ENCODE measurements at regions not wholly inside any gene's neighbourhood (a gene's known extent, or its start where the extent isn't known, plus 50 kb on each side); places are given as distances from the start of the nearest gene placed in this dataset.

DNA sequence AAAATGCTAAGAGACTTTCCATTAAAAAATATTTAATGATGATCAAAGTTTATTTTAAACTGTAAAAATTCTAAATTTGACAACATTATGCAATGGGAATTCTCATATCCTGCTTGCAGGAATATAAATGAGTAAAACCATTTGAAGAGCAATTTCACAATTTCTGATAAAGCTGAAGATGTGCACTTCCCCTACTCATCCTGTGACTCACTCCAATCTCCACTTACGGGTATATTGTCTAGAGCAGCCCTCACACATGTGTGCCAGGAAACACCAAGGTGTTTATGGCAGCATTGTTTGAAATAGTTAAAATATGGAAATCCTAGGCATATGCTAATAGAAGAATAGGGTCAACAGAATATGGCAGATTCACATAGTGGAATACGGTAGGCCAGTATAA lies 158.4 kb downstream of the PDHA2 start:
- no peak for DNase-seq

DNA sequence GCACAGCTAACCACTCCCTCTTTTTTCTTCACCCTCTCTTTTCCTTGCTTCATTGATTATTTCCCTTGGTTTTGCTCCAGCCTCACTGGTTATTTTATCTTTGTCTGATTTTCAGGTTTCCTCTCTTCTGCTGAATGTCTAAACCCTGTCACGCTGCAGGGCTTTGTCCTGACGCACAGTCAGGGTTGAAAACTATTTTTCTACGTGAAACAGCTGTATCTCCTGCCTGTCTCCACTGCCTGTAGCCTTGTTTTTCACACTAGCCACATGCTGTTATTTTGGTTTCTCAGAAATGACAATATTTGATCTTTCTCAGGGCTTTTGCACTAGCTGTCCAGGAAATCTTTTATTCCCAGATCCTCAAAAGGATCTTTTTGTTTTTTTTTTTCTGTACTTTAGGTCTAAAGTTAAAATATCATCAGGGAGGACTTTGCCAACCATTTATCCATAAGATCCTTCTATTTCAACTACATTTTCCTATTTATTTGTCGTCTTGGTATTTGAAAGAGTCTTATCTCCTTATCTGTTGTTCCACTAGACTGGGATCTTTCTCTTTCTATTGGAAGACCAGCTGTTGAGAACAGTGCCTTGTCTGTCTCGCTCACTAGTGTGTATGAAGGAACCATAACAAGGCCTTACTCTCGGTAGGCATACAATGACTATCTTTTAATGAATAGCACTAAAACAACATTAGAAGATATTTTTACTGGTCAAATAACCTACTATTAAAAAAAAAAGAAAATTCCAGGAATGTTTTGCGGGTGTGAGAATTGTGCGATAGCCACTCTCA lies 164.3 kb downstream of the PDHA2 start:
- no peak for DNase-seq

DNA sequence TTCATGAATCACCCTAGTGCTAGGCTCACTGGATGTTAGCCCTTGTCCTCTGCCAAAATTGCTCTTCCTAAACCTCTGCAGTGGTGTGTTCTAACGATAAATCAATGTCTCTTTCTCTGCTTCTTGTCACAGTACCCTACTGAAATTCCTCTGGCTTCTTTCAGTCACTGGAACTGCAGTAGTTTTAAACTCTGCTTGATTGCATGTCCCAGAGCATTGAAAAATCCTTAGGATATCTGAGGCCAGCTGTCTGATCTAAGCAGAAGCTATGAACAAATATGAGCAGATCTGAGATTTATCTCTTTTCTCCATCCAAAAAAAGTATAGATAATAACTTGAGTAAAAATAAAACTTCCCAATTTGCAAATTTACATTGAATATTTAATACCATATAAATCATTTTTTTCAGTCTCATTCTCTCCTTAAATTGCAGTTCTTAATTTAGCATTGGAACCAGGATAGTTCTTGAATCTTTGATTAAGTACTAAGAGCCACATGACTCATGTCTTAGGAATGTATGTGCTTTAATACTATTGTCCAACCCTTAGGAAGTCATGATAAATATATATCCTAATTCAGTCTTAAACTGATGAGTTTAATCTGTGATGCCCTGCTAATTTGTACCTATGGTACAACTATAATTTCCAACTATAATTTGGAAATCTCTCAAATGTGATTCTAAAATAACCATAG lies 169.7 kb downstream of the PDHA2 start:
- no peak for DNase-seq

DNA sequence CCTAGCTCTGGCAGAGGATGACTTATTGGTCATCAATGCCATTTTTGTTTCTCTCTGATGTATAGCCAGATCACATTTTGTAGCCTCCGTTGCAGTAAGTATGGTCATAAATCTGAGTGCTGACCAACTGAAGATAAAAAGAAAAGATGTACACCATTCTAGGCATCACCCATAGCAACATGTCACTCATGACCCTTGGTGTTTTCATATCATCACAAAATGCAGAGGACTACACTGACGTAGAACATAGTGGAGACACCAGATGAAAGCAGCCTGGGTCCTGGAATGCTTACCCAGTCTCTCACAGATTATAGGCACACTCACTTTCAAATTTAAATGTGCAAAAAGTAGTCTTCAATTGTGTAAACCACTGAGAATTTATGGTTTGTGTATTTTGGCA lies 172.8 kb downstream of the PDHA2 start:
- no peak for DNase-seq

DNA sequence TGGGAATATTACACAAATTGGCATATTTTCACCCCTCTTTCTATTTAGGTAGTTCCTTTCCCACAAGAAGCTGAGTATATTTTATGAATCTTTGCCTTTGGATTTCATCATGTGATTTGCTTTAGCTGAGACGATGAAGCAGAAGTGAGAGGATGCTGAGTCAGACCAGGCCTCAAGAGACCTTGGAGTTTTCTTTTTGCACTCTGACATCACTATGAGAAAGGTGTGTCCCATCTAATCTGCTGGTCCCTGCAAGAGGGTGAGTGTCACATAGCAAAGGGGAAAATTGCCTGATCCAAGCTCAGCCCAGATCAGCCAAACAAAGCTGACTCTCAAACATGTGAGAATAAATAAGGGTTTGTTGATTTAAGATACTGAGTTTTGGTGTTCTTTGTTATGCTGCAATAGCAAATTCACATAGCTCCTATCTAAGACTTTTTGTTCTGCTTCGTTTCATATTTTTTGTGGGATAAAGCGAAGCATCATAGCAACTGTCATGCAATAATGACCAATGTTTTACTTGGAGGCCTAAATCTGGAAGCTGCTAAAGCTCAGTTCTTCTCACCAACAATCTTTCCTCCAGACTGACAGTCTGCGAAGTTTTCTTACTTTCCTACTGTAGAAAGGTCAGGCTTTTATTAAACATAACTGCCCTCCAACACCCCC lies 176.9 kb downstream of the PDHA2 start:
- DNase-seq = no peak

DNA sequence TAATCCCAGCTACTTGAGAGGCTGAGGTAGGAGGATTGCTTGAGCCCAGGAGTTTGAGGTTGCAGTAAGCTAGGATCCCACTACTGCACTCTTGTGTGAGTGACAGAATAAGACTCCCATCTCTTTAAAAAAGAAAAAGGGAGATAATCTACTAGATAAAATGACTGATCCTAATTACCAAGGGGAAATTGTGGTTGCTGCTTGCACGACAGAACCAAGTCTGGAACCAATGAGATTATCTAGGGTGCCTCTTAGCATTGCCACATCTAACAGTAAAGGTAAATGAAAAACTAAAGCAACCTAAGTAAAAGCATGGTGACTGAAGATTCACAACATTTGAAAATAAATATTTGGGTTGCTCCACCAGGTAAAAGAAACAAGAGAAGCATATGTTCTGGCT lies 185.1 kb downstream of the PDHA2 start:
- DNase-seq = no peak

DNA sequence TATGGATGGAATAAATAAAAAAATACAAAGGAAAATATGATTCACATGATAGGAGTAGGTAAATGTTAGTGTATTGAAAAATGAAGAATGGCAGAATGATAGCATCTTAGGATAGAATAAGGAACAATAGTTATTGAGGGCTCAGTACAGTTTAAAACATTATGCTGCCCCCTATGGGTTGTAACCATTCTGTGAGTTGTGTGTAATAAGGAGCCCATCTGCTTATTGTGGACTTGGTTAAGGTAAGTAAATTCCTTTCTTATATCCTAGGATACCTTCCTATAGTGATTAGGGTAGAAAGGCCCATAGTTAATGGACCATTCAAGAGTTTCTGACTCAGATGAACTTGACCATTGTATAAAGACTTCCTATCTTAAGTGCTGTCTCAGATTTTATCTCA lies 195.8 kb downstream of the PDHA2 start:
- DNase-seq = no peak

DNA sequence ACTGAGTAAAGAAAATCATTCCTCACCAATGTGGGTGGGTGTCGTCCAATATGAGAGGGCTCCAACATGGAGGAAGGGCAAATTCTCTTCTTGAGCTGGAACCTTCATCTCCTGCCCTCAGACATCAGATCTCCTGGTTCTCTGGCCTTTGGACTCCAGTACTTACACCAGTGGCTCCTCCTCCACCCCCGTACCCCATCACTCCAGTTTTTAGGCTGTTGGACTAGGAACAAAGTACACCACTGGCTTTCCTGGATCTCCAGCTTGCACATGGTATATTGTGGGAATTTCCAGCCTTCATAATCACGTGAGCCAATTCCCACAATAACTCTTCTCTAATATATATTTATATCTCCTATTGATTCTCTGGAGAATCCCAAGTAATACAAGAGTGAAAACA lies 196.9 kb downstream of the PDHA2 start:
- no peak for DNase-seq

DNA sequence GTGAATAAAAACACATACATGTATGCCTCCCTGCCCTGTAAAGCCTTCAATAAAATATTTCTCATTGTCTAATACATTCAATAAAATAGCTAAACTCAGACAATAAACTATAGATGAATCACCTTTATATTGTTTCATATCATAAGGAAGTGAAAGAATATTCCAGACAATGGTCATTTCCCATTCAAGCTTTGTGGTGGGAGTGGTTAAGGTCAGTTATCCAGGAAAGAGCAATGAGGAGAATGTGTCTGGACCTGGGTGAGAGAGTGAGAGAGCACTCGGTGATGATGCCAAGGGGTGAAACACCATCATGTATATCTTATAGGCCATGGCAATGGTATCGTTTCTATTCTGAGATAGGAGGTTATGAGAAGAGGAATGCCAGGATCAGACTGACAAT lies 197.8 kb downstream of the PDHA2 start:
- no peak for DNase-seq

DNA sequence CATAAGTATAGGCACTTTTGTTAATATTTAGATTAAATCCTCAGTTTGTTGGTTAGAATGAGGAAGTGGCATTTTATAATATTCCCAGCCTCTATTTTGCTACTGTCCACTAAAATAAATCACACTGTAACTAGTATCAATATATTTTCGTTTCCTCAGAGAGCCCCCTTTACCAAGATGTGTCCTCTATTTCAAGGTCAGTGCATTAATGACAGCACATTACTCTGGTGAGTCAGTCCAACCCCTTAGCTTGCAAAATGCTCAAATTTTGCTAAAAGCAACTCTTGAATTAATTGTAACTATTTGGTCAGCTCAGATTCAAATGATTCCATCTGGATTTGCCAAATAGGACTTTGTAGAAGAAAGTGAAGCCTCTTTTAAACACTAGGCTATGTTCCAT lies 199.3 kb downstream of the PDHA2 start:
- no peak for DNase-seq

DNA sequence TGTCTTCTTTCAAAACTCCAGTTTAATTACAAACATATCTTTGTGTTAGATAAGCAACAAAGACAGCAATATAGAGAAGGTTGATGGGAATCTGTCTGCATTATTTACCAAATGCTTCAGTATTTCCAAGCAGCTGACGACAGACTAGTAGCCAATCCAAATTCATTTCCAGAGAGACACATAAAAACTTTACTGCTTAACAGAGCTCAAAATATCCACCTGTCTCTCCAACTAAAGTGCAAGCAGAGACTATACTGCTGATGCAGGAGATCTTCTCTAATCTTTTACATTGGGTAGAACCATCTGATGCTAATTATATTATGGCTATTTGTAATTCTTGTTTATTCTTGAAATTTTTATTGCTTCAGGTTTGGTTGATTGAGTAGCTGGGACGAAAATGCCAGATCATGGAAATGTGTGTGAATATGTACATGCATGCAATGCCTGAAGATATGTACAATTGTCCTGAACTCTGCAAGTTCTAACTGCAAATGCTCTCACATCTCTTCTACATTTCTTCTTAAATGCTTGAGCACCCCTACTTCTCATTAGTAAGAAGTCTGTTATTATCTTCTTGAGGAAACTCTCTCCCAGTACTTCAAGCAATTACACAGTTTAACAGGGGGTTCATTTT lies 200.0 kb downstream of the PDHA2 start:
- DNase-seq = no peak

DNA sequence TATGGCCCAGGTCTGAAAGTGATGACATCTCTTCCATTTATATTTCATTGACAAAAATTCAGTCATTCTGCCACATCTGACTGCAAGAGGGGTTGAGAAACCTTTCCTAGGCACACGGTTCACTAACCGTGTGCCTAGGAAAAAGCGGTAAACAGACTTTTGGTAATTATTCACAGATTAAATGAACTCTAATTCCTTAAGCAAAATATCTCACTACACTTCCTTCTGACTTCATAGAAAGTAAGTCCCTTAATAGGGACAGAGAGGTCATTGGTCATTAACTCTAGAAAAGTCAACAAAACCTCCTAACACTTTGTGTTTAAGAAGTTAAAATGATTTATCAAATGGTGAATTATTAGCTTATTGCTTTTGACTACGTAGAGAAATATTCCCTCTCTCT lies 205.1 kb downstream of the PDHA2 start:
- DNase-seq = no peak

DNA sequence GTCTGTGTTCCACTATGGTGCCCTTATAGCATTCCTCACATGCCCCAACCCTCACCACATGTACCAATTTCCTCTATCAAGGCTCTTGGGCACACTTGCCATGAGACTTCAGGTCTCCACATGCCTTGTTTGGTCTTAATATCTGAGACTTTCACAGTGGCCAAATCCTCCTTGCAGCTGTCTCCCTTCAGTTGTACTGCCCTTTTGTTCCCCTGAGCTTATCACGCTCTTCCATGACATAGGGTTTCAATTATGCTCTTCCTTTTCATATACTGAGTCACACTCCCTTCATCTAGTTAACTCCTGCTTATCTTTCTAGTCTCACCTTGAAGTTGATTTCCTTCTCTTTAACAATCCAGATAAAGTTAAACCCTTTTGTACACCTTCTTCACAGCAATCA lies 212.9 kb downstream of the PDHA2 start:
- DNase-seq = no peak

DNA sequence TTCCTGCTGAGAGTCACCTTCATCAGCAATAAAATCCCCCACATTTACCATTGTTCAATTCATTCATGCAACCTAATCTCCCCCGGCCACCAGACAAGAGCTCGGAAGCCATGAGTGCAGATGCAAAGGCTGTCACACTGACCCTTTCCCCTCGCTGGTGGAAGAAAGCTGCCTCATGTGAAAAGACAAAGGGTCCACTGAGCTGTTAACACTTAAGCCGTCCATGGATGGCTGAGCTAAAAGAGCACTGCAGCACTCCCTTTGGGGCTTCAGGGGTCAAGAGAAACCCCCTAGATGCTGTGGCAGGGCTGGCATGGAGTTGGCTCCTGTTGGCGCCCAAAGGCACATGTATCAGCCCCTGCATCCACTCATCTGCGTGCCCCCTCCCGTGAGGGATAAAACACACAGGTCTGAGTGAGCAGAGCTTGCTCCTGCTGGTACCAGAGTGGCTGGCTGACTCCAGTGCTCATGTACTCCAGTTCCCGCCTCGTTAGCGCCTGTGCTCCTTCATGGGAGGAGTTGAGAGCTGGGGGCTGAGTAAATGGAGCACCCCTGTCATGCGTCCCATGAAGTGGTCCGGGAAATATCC lies 216.5 kb downstream of the PDHA2 start:
- no peak for DNase-seq

DNA sequence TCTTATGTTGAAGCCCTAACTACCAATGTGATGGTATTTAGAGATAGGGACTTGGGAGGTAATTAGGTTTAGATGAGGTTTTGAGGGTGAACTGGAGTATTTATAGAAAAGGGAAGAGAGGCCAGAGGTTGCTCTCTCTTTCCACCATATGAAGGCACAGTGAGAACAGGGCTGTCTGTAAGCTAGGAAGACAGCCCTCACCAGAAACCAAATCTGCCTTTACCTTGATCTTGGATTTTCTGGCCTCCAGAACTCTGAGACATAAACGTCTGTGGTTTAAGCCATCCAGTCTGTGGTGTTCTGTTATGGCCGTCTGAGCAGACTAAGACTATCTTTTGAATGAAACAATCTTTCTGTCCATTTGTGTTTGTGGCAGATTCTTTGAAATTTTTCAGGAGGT lies 223.7 kb downstream of the PDHA2 start:
- no peak for DNase-seq

DNA sequence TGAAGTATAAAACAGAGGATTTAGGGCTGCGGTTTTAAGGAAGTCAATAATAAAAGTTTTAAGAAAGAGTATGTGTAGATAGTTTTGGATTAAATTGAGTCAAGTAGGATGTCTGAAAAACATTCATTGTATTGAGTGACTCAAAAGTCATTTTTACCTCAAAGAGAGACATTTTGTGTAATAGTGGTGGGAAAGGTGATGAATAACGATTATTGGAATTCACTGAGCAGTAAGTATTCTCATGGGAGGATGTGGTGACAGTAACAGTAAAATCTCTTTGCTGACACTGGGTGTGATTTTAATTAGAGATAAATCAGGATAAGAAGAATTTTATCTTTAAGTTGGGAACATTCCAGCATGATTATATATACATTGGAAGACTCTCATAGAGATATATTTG lies 233.6 kb downstream of the PDHA2 start:
- DNase-seq = no peak

DNA sequence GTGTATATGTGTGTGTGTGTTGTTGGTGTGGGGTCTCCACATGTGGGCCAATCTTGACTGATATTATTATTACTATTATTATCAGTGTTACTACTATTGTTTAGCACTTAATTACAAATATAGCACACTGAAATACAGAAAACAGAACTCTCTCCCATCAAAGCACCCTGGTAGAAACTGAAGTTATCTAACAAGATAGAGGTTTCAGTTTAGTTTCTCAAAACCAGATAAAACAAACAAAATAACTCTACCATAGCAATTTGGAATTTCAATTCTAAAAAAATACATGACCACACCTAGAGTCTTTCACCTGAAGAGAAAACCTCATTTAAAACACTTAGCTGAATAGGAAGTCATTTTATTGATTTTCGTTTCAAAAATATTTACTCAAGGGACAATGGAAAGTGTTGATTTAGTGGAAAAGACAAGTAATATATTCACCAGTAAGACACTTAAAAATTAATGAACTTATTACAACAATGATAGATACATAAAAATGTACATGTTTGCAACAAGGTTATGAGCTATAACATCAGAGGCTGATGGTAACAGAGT lies 252.3 kb downstream of the PDHA2 start:
- DNase-seq = no peak

DNA sequence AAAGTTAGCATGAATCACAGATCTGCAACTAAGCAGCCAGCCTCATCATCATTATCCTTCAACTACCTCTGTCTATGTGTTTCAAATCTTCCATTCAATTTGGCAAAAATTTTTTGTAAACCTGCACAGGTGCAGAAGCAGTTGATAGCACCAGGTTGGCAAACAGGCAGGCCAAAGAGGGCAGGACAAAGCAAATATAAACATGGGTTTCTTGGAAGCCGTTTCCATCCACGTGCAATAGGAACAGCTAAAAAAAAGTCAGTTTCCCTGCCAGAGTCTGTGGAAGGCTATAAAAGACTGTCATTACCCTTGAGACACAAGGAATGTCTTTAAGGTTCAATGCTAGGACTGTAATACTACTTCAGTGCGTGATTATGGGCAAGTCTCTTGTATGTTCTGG lies 253.2 kb downstream of the PDHA2 start:
- DNase-seq = no peak

DNA sequence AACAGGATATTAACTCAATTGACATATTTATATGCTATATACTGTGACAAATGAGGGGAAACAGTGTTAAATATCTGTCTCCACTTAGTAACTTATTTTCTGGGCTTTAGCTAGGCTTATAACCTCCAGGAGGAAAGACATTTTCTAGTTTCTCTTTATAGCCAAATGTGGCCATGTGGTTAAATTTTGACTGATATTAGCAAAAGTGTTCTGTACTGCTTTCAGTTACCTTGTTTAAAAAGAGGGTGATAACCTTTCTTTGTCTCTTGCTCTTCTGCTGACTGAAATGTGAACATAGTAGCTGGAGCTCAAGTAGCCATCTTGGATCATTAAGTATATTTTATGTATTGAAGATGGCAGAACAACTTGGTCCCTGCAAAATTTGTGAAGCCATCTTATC lies 253.7 kb downstream of the PDHA2 start:
- DNase-seq = no peak

DNA sequence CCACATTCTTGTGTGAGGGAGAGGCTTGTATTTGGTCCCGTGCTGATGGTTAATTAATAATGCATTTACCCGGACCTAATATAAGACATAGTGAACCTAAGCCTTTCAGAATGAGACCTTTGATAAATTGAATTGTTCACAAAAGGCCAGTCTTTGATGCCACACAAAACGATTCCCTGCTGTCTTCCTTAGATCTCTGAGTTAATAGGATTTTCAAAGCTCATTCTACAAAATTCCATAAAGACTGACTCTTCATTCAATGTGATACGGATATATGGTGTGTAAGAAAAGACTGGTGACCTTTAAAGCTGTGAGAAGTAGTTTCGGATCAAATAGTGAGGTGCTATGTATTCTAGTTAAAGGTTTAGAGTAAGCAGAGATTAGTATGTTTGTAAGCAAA lies 254.3 kb downstream of the PDHA2 start:
- no peak for DNase-seq

DNA sequence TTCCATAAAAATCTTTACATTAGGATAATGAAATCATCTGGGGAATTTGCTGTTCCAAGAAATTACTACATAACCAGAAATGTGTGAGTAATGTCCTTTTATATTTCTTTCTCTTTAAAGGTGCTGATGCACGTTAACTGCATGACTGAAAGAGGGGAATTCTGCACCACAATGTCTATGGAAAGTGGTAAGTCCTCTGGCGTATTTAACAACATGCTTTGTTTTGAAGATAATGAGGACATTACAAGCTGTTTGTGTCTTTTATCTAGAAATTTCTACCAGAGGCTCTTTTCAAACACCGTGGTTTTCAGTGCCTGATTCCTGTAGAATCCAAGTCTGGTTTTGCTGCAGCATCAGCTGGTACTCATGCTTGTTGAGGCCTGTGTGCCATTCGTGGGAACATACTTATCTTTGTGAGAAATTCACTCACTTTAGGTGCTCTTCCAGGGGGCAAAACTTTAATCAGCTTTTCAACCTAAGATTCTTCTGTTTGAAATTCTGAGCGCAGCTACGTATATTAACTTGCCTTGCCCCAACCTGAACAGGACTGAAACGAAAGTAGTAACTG lies 257.2 kb downstream of the PDHA2 start:
- no peak for DNase-seq

DNA sequence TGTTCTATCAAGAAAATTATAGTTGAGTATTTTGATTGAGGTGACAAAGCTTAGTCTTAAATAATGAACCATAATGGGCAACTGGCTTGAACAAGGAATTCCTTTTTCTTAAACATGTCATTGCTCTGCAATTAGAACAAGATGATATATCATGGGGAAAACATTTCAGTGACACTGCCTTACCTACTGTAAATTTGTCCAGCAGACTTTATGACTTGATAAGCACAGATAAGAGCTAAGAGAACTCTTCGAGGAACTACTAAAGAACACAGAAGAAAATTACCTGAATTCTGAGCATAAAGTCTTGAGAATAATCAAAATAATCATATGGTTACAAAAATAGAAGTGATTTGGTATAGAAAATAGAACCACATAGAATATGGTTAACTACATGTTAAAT lies 257.8 kb downstream of the PDHA2 start:
- no peak for DNase-seq

DNA sequence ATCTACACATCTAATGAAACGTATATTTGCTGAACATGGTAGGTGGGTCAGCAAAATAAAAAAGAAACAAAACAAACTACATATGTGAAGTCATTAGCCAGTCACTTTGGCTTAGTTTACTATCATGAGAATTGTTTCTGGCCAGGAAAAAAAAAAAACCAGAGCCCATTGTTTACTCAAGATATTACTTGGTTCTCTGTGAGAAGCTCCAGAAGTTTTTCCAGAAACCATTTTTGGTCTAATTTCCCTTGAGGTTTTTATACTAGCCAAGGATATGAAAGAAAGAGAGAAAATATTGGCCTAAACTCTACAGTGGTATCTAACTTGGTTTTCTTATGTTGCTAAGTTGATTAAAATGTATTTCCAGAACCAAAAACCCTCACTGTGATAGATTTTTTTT lies 259.1 kb downstream of the PDHA2 start:
- DNase-seq = no peak
